ENCODE measurements at regions not wholly inside any gene's neighbourhood (a gene's known extent, or its start where the extent isn't known, plus 50 kb on each side); places are given as distances from the start of the nearest gene placed in this dataset.

DNA sequence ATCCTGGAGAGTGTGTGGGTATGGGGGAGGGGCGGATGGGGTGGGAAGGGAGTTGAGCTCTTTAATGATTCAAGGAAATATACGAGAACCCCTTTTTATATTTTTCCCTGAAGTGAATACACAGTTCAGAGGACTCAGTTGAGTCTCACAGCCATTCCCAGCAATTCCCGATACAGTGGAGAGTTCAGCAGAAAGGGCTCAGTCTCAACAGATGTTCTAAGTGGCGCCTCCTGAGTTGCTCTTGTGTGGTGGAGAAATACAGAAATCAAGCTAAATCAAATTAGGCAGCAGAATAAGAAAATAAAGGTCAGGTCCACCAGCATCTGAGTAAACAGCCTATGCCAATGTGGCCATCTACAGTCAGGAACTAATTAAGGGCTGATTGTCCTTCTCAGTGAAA, 372.1 kb downstream of the NR2F2 start:
- Histone ChIP-seq H2AK5ac (ENCODE audit: low read depth, low read length) (no peak overlapping the region), H3K18ac (ENCODE audit: low read length) (no peak overlapping the region), H2BK12ac (ENCODE audit: low read length) (no peak overlapping the region), H3K4me3 (ENCODE audit: low read length in 2 of 2) (no peak overlapping the region), H3K9me3 (replicated peaks in 1 of 2; ENCODE audit: control insufficient read depth in 2 of 2, insufficient read depth in 1 of 2, low read depth in 1 of 2, low read length in 2 of 2) (no peaks in the 10 kb centered on the region), H3K4ac (ENCODE audit: low read length) (no peak overlapping the region), H3K23ac (ENCODE audit: low read depth, low read length, poor library complexity) (no peak overlapping the region), H2BK5ac (ENCODE audit: low read length) (no peak overlapping the region), H3K4me2 (ENCODE audit: insufficient read depth, low read length, poor library complexity, severe bottlenecking) (no peak overlapping the region), H2BK120ac (ENCODE audit: low read depth, low read length) (no peak overlapping the region), H4K8ac (ENCODE audit: low read depth, low read length) (no peak overlapping the region), H4K91ac (ENCODE audit: low read depth, low read length, poor library complexity) (no peak overlapping the region), H3K27me3 (ENCODE audit: control insufficient read depth in 3 of 3, insufficient read depth in 3 of 3, low read depth in 1 of 3, low read length in 3 of 3) (no peaks in the 10 kb centered on the region), H2AFZ (ENCODE audit: low read length) (peak overlapping the region; percentile 48), H2BK15ac (ENCODE audit: low read length) (no peak overlapping the region), H3K79me1 (ENCODE audit: low read depth, low read length) (no peaks in the 10 kb centered on the region), H3K27ac (replicated peaks; ENCODE audit: low read length) (no peak overlapping the region), H3K4me1 (ENCODE audit: control insufficient read depth in 2 of 2, insufficient read depth in 1 of 2, low read depth in 1 of 2, low read length in 2 of 2) (peaks cover 25% of the 10 kb centered on the region in 2 donors), H3K9ac (ENCODE audit: low read depth, low read length, poor library complexity) (no peak overlapping the region), H3K14ac (ENCODE audit: low read length) (no peak overlapping the region), H3K36me3 (replicated peaks in 1 of 2; ENCODE audit: control insufficient read depth in 2 of 2, insufficient read depth in 2 of 2, low read length in 2 of 2) (no peaks in the 10 kb centered on the region)
- no peak for DNase-seq (ENCODE audit: low spot score)
- no CpG with 5 or more reads among the region's 4 CpGs for WGBS, 2 donors (ENCODE audit: extremely low coverage in 2 of 2, insufficient read length in 2 of 2, insufficient replicate concordance in 1 of 2)

DNA sequence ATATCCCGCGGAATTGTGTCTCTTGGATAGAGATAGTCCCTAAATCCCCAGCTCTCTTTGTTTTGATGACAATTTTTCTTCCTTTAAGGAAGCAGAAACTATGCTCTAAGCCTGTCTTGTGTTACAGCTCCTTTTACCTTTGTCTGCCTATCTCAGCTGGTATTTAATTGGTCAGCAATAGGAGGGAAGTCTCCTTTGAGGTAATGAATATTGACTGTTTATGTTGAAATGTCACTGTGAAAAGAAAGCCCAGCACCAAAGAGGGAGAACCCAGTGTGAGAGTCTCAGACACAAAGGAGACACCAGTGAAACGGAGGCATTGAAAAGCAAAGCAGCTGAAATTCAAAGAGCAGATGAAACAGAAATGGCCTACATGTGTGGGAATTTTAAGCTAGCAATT, 372.6 kb downstream of the NR2F2 start:
- Histone ChIP-seq H4K91ac (ENCODE audit: low read depth, low read length, poor library complexity) (no peak overlapping the region), H2AK5ac (ENCODE audit: low read depth, low read length) (no peak overlapping the region), H2BK12ac (ENCODE audit: low read length) (no peak overlapping the region), H3K18ac (ENCODE audit: low read length) (no peak overlapping the region), H3K23ac (ENCODE audit: low read depth, low read length, poor library complexity) (no peak overlapping the region), H3K4me1 (ENCODE audit: control insufficient read depth in 2 of 2, insufficient read depth in 1 of 2, low read depth in 1 of 2, low read length in 2 of 2) (peaks cover 25% of the 10 kb centered on the region in 2 donors), H2BK15ac (ENCODE audit: low read length) (no peak overlapping the region), H3K14ac (ENCODE audit: low read length) (no peak overlapping the region), H3K4me2 (ENCODE audit: insufficient read depth, low read length, poor library complexity, severe bottlenecking) (no peak overlapping the region), H3K9ac (ENCODE audit: low read depth, low read length, poor library complexity) (no peak overlapping the region), H3K36me3 (replicated peaks in 1 of 2; ENCODE audit: control insufficient read depth in 2 of 2, insufficient read depth in 2 of 2, low read length in 2 of 2) (no peaks in the 10 kb centered on the region), H3K27ac (replicated peaks; ENCODE audit: low read length) (no peak overlapping the region), H2BK120ac (ENCODE audit: low read depth, low read length) (no peak overlapping the region), H3K9me3 (replicated peaks in 1 of 2; ENCODE audit: control insufficient read depth in 2 of 2, insufficient read depth in 1 of 2, low read depth in 1 of 2, low read length in 2 of 2) (no peaks in the 10 kb centered on the region), H4K8ac (ENCODE audit: low read depth, low read length) (no peak overlapping the region), H3K4ac (ENCODE audit: low read length) (no peak overlapping the region), H3K79me1 (ENCODE audit: low read depth, low read length) (no peaks in the 10 kb centered on the region), H2BK5ac (ENCODE audit: low read length) (no peak overlapping the region), H3K4me3 (ENCODE audit: low read length in 2 of 2) (no peak overlapping the region), H3K27me3 (ENCODE audit: control insufficient read depth in 3 of 3, insufficient read depth in 3 of 3, low read depth in 1 of 3, low read length in 3 of 3) (no peaks in the 10 kb centered on the region), H2AFZ (ENCODE audit: low read length) (peak overlapping the region; percentile 48)
- peak; percentile 57 for DNase-seq (ENCODE audit: low spot score)
- no CpG with 5 or more reads among the region's 3 CpGs for WGBS, 2 donors (ENCODE audit: extremely low coverage in 2 of 2, insufficient read length in 2 of 2, insufficient replicate concordance in 1 of 2)

DNA sequence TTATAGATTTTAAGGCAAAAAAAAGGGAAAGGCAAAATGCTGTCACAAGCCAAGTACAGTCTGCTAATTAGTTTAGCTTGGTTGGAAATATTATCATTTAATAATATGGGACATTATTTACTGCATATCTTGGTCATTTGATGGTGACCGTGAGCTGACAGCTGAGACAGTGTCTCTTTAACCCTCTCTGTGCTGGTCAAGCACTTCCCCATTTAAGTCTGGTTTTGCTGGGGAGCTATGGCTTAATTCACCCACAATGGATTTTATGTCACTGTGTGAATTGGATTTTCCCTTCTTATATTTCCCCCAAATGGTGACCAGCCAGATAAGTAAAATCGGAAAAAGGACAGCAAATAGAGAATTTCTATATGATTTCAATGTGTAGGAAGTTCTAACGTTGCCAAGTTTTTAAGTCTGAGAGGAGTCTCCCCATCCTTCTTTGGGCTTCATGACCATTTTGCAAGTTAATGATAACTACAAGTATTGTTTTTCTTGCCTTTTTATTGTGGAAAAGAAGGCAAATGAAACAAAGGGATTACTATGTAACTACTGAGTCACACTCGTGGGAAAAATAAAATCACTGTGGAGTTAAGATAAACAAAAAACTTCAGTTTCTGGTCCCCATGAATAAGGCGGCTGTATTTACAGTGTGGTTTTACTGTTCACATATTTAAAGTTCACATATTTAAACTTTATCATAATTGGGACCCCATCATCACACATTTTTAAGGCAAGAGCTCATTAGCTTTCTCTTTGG, 373.5 kb downstream of the NR2F2 start:
- Histone ChIP-seq H2AK5ac (ENCODE audit: low read depth, low read length) (no peak overlapping the region), H3K27ac (replicated peaks; ENCODE audit: low read length) (no peak overlapping the region), H3K27me3 (ENCODE audit: control insufficient read depth in 3 of 3, insufficient read depth in 3 of 3, low read depth in 1 of 3, low read length in 3 of 3) (no peaks in the 10 kb centered on the region), H3K9ac (ENCODE audit: low read depth, low read length, poor library complexity) (no peak overlapping the region), H2BK120ac (ENCODE audit: low read depth, low read length) (no peak overlapping the region), H2AFZ (ENCODE audit: low read length) (no peak overlapping the region), H3K9me3 (replicated peaks in 1 of 2; ENCODE audit: control insufficient read depth in 2 of 2, insufficient read depth in 1 of 2, low read depth in 1 of 2, low read length in 2 of 2) (no peaks in the 10 kb centered on the region), H2BK5ac (ENCODE audit: low read length) (no peak overlapping the region), H2BK15ac (ENCODE audit: low read length) (no peak overlapping the region), H3K4me1 (ENCODE audit: control insufficient read depth in 2 of 2, insufficient read depth in 1 of 2, low read depth in 1 of 2, low read length in 2 of 2) (peaks cover 25% of the 10 kb centered on the region in 2 donors), H3K23ac (ENCODE audit: low read depth, low read length, poor library complexity) (no peak overlapping the region), H3K4me2 (ENCODE audit: insufficient read depth, low read length, poor library complexity, severe bottlenecking) (no peak overlapping the region), H3K36me3 (replicated peaks in 1 of 2; ENCODE audit: control insufficient read depth in 2 of 2, insufficient read depth in 2 of 2, low read length in 2 of 2) (no peaks in the 10 kb centered on the region), H3K14ac (ENCODE audit: low read length) (no peak overlapping the region), H3K4me3 (ENCODE audit: low read length in 2 of 2) (no peak overlapping the region), H4K8ac (ENCODE audit: low read depth, low read length) (no peak overlapping the region), H3K79me1 (ENCODE audit: low read depth, low read length) (no peaks in the 10 kb centered on the region), H3K4ac (ENCODE audit: low read length) (no peak overlapping the region), H3K18ac (ENCODE audit: low read length) (no peak overlapping the region), H2BK12ac (ENCODE audit: low read length) (no peak overlapping the region), H4K91ac (ENCODE audit: low read depth, low read length, poor library complexity) (no peak overlapping the region)
- no CpG with 5 or more reads among the region's 5 CpGs for WGBS, 2 donors (ENCODE audit: extremely low coverage in 2 of 2, insufficient read length in 2 of 2, insufficient replicate concordance in 1 of 2)
- no peak for DNase-seq (ENCODE audit: low spot score)

DNA sequence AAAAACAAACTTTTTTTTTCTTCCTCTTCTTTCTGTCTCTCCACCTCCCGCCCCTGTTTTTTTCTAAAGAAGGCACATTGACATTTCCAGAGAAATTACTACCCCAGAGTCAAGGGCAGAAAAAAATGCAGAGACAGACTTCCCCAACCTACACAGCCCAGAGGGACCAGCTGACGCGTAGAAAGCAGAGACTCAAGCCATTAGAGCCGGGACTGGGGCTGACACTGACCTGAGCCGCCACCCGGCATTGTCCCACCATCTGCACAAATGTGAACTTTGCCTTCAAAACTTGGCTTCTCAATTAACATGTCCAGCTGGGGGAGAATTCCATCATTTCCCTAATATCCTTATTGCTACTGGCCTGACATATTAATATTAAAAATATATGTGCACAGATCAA, 385.6 kb downstream of the NR2F2 start:
- Histone ChIP-seq H2BK120ac (ENCODE audit: low read depth, low read length) (no peak overlapping the region), H4K8ac (ENCODE audit: low read depth, low read length) (no peak overlapping the region), H3K36me3 (replicated peaks in 1 of 2; ENCODE audit: control insufficient read depth in 2 of 2, insufficient read depth in 2 of 2, low read length in 2 of 2) (no peaks in the 10 kb centered on the region), H3K14ac (ENCODE audit: low read length) (no peak overlapping the region), H4K91ac (ENCODE audit: low read depth, low read length, poor library complexity) (no peak overlapping the region), H2AK5ac (ENCODE audit: low read depth, low read length) (no peak overlapping the region), H3K9ac (ENCODE audit: low read depth, low read length, poor library complexity) (no peak overlapping the region), H3K79me1 (ENCODE audit: low read depth, low read length) (no peaks in the 10 kb centered on the region), H3K4me3 (ENCODE audit: low read length in 2 of 2) (no peak overlapping the region), H3K18ac (ENCODE audit: low read length) (no peak overlapping the region), H3K23ac (ENCODE audit: low read depth, low read length, poor library complexity) (no peak overlapping the region), H2BK5ac (ENCODE audit: low read length) (no peak overlapping the region), H3K27ac (replicated peaks; ENCODE audit: low read length) (no peak overlapping the region), H2BK15ac (ENCODE audit: low read length) (no peak overlapping the region), H3K4me1 (ENCODE audit: control insufficient read depth in 2 of 2, insufficient read depth in 1 of 2, low read depth in 1 of 2, low read length in 2 of 2) (peaks cover 4 to 6% of the 10 kb centered on the region in 2 donors), H2AFZ (ENCODE audit: low read length) (no peak overlapping the region), H3K4me2 (ENCODE audit: insufficient read depth, low read length, poor library complexity, severe bottlenecking) (no peak overlapping the region), H3K4ac (ENCODE audit: low read length) (no peak overlapping the region), H3K9me3 (replicated peaks in 1 of 2; ENCODE audit: control insufficient read depth in 2 of 2, insufficient read depth in 1 of 2, low read depth in 1 of 2, low read length in 2 of 2) (no peaks in the 10 kb centered on the region), H3K27me3 (ENCODE audit: control insufficient read depth in 3 of 3, insufficient read depth in 3 of 3, low read depth in 1 of 3, low read length in 3 of 3) (no peaks in the 10 kb centered on the region), H2BK12ac (ENCODE audit: low read length) (no peak overlapping the region)
- WGBS, 2 donors (ENCODE audit: extremely low coverage in 2 of 2, insufficient read length in 2 of 2, insufficient replicate concordance in 1 of 2) = no CpG with 5 or more reads among the region's 6 CpGs
- DNase-seq (ENCODE audit: low spot score) = no peak
